Spinal cord (tissue), 9 donors: ENCODE measurements at regions not wholly inside any gene's neighbourhood (a gene's known extent, or its start where the extent isn't known, plus 50 kb on each side); places are given as distances from the start of the nearest gene placed in this dataset.
A peak's percentile ranks its signal among the peaks of the same experiment; 100 is the strongest.

ENCODE experiments used
- DNase-seq, 6 donors: peaks; one replicate each; pipeline versions ENCODE4 v3.0.0 to v3.0.0-alpha.2; 2013 to 2015; ENCODE audit warnings: low spot score in 6 of 6, low read depth in 4 of 6
- H3K27ac ChIP-seq: one replicate; pipeline ENCODE4 v1.5.1; 2013; ENCODE audit warnings: low read depth, low read length, control low read depth
- H3K27me3 ChIP-seq: one replicate; pipeline ENCODE4 v1.6.1; 2013; ENCODE audit warnings: low read length; ENCODE audit not compliant: control insufficient read depth, insufficient read depth
- H3K36me3 ChIP-seq: one replicate; pipeline ENCODE4 v1.6.1; 2013; ENCODE audit warnings: low read length; ENCODE audit not compliant: control insufficient read depth, insufficient read depth
- H3K4me1 ChIP-seq: one replicate; pipeline ENCODE4 v1.6.1; 2013; ENCODE audit warnings: low read length; ENCODE audit not compliant: control insufficient read depth, insufficient read depth
- H3K4me3 ChIP-seq: one replicate; pipeline ENCODE4 v1.5.1; 2013; ENCODE audit warnings: low read depth, low read length, control low read depth
- H3K9me3 ChIP-seq: one replicate; pipeline ENCODE4 v1.6.1; 2013; ENCODE audit warnings: low read length; ENCODE audit not compliant: control insufficient read depth, insufficient read depth
- WGBS: methylation state at CpG from one replicate; pipeline ENCODE4 v1.1.5; 2013; ENCODE audit warnings: missing lambda C conversion rate; ENCODE audit not compliant: insufficient coverage; 5-methylcytosine and 5-hydroxymethylcytosine counted together
- donor health status: healthy.

DNA sequence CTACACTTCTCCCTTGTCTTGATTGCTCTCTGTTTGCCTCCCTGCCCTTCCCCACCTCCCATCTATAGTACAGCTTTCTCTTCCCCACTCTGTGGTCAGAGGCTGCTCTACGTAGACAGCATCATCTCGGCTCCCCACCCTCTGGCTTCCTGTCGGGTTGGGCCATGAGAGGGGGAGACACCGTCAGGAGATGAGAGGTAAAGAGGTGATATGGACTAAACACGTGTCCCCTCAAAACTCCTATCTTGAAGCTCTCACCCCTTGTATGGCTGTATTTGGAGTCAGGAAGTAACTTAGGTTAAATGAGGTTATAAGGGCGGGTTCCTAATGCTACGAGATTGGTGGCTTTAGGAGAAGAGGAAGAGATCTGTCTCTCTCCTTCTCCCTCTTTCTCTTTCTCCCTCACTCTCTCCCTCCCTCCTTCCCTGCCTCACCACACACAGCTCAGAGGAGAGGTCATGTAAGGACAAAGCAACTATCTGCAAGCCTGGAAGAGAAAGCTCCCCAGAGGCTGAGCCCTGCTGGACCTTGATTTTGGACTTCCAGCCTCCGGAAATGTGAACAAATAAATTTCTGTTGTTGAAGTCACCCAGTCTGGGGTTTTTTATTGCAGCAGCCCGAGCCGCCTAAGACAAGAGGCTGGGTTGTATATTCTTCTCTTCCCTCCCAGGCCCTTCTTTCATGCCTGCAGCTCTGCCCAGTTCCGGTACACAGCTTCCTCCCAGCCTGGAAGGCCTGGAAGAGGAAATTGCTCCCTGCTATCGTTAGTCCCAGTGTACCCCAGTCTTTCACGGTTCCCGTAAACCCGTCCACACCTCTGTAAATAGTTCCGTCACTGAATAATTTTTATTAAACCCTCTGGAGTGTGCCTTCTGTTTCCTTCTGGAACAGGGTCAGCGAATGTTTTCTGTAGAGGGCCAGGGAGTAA, 138.0 kb downstream of the AKAIN1 start:
- H3K4me1 ChIP-seq, result peaks cover 4% of the 10 kb centered on the region
- no peak overlapping the region for H3K4me3 ChIP-seq
- WGBS, result 58% methylated on average over 8 of the region's 17 CpGs
- peak in 1 of 6 donors; percentile 70 for DNase-seq
- no peak overlapping the region for H3K27ac ChIP-seq
- H3K27me3 ChIP-seq, result no peaks in the 10 kb centered on the region
- H3K9me3 ChIP-seq, result no peaks in the 10 kb centered on the region
- no peaks in the 10 kb centered on the region for H3K36me3 ChIP-seq

DNA sequence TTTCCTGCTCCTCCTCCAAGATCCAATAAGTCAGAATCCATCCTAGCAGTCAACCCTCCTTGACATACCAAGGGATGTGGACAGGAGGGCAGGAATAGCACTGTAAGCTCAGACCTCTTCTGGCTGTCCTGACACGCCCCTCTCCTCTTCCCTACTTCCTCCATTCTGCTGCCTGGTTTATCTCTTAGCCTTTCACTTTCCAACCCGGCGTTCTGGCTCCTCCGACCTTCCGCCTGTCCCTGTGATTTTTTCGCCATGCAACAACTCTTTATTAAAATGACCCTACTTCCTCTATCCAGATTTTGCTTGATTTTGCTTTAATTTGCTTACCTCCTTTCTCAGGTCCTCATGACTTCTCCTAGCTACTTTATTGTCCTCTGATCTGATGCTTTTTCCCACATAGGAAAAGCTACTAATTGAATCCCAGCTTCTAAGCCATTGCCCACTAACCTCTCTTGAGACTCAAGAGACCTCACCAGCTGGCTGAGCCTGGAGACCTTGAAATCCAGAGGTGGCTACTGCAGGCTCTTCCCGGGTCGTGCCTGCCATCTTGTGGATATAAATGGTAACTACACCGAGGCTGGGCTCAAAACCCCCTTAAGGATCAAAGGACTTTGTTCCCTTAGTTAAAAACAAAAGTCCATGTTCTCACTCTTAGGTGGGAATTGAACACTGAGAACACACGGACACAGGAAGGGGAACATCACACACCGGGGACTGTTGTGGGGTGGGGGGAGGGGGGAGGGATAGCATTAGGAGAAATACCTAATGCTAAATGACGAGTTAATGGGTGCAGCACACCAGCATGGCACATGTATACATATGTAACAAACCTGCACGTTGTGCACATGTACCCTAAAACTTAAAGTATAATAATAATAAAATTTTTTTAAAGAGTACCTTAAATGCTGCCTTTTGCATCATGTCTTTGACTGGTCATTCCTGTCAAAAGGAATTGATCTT, 139.4 kb downstream of the AKAIN1 start:
- 62% methylated on average over 8 of the region's 13 CpGs for WGBS
- peak; percentile 33 to 94 (median 58) for DNase-seq

DNA sequence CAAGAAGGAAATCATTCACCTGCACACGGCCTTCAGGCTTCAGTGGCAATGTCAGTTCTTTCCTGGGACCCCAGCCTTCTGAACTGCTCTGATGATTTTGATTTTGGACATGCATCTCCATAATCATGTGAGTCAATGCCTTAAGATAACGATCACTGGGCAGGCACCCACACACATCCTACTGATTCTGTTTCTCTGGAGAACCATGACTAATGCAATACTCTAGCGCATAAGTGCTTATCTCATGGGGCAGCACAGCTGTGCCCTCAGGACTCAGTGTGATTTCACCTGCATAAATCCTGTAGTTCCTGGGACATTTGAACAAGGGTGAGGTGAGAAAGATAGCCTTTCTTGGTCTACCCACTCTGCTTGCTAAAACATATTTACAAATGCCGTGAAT, 144.6 kb downstream of the AKAIN1 start:
- no peak for DNase-seq
- H3K4me3 ChIP-seq, result no peak overlapping the region
- H3K9me3 ChIP-seq, result no peaks in the 10 kb centered on the region
- WGBS, result 74% methylated on average over 2 of the region's 4 CpGs
- H3K36me3 ChIP-seq, result no peaks in the 10 kb centered on the region
- H3K27ac ChIP-seq, result no peak overlapping the region
- no peaks in the 10 kb centered on the region for H3K27me3 ChIP-seq
- H3K4me1 ChIP-seq, result peaks cover 1% of the 10 kb centered on the region

More for the DNA sequence above, 139.4 kb downstream of the AKAIN1 start:
- no peak overlapping the region for H3K27ac ChIP-seq
- H3K4me3 ChIP-seq, result no peak overlapping the region
- no peaks in the 10 kb centered on the region for H3K36me3 ChIP-seq
- H3K27me3 ChIP-seq, result no peaks in the 10 kb centered on the region
- peaks cover 4% of the 10 kb centered on the region for H3K4me1 ChIP-seq
- H3K9me3 ChIP-seq, result no peaks in the 10 kb centered on the region

GRCh38 chr18:5051207-5051606, 145.8 kb downstream of the AKAIN1 start:
- H3K27ac ChIP-seq, result no peak overlapping the region
- no peaks in the 10 kb centered on the region for H3K36me3 ChIP-seq
- H3K9me3 ChIP-seq, result no peaks in the 10 kb centered on the region
- no peak for DNase-seq
- H3K27me3 ChIP-seq, result no peaks in the 10 kb centered on the region
- no peaks in the 10 kb centered on the region for H3K4me1 ChIP-seq
- H3K4me3 ChIP-seq, result no peak overlapping the region
- no CpG with 5 or more reads among the region's 2 CpGs for WGBS

DNA sequence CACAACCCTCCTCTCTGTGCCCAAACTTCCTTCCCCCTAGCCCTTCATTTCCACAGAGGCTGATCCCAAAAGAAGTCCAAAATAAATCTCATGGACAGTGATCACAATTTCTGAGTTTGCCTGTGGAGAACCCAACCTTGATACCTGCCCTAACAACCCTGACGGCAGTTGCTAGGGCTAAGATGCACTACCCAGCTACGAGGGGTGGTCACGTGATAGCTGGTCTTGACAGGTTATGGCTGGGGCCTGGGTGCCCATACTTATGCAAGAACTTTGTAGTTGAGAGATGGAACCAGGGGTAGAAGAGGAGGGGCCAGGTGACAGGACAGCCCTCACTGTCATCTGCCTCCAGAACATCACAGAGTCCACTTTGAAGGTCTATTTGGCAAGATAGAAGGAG, 147.9 kb downstream of the AKAIN1 start:
- Histone ChIP-seq H3K4me1 (no peaks in the 10 kb centered on the region), H3K27me3 (no peaks in the 10 kb centered on the region), H3K27ac (no peak overlapping the region), H3K36me3 (no peaks in the 10 kb centered on the region), H3K4me3 (no peak overlapping the region), H3K9me3 (no peaks in the 10 kb centered on the region)
- no peak for DNase-seq
- whole genome bisulfite sequencing, result 90% methylated on average over 2 of the region's 3 CpGs

- Histone ChIP-seq H3K9me3 (no peaks in the 10 kb centered on the region), H3K36me3 (no peaks in the 10 kb centered on the region), H3K4me3 (no peak overlapping the region), H3K27me3 (no peaks in the 10 kb centered on the region), H3K4me1 (no peaks in the 10 kb centered on the region), H3K27ac (no peak overlapping the region)
- no peak for DNase-seq
- no CpG with 5 or more reads among the region's 3 CpGs for WGBS
These were observed 156.6 kb downstream of the AKAIN1 start for GRCh38 chr18:5040476-5040875.

- Histone ChIP-seq H3K27ac (no peak overlapping the region), H3K4me3 (no peak overlapping the region), H3K4me1 (no peaks in the 10 kb centered on the region), H3K36me3 (no peaks in the 10 kb centered on the region), H3K9me3 (no peaks in the 10 kb centered on the region), H3K27me3 (no peaks in the 10 kb centered on the region)
- DNase-seq, result no peak
These were observed 160.5 kb downstream of the AKAIN1 start for GRCh38 chr18:5036523-5036922.

- no peaks in the 10 kb centered on the region for H3K27me3 ChIP-seq
- no peak for DNase-seq
- H3K4me3 ChIP-seq, result no peak overlapping the region
- no peaks in the 10 kb centered on the region for H3K4me1 ChIP-seq
- no peaks in the 10 kb centered on the region for H3K36me3 ChIP-seq
- WGBS, result no CpG with 5 or more reads among the region's 2 CpGs
- H3K27ac ChIP-seq, result no peak overlapping the region
- H3K9me3 ChIP-seq, result no peaks in the 10 kb centered on the region
These were observed 165.8 kb downstream of the AKAIN1 start for GRCh38 chr18:5031216-5031615.

DNA sequence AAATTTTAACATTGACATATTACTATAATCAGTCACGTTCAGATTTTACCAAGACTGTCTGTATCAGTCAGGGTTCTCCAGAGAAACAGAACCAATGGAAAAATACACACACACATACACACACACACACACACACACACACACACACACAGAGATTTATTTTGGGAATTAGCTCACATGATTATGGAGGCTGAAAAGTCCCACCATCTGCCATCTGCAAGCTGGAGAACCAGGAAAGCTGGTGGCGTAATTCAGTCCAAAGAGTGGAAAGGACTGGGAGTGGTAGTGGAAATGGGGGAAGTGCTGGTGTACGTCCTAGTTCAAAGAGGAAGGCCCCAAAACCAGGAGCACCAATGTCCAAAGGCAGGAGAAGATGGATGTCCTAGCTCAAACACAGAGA, 166.4 kb downstream of the AKAIN1 start:
- H3K9me3 ChIP-seq, result no peaks in the 10 kb centered on the region
- no peaks in the 10 kb centered on the region for H3K27me3 ChIP-seq
- no peak overlapping the region for H3K27ac ChIP-seq
- H3K4me3 ChIP-seq, result no peak overlapping the region
- H3K4me1 ChIP-seq, result no peaks in the 10 kb centered on the region
- WGBS, result 79% methylated on average over 1 of the region's 3 CpGs
- H3K36me3 ChIP-seq, result no peaks in the 10 kb centered on the region
- peak in 1 of 6 donors; percentile 65 for DNase-seq
